PFSK-1 (cell line): ENCODE measurements at regions not wholly inside any gene's neighbourhood (a gene's known extent, or its start where the extent isn't known, plus 50 kb on each side); places are given as distances from the start of the nearest gene placed in this dataset.

ENCODE experiments used
- FOXP2 ChIP-seq: optimal IDR thresholded peaks from 2 replicates; pipeline ENCODE3; 2011; ENCODE audit warnings: borderline replicate concordance, control low read depth, inconsistent platforms; ENCODE audit not compliant: insufficient read depth; ENCODE audit errors: extremely low read length, extremely low read depth
- POLR2AphosphoS5 ChIP-seq: IDR thresholded peaks from 2 replicates; pipeline ENCODE4 v1.6.1; 2012; ENCODE audit warnings: low read depth, mild to moderate bottlenecking, control low read depth, low read length, moderate library complexity
- REST ChIP-seq, 2 experiments: IDR thresholded peaks; 2 replicates each; pipeline versions ENCODE4 v1.6.1 to v1.8.0; 2011 to 2012; ENCODE audit warnings: low read depth in 2 of 2, low read length in 2 of 2, control low read depth in 1 of 2, inconsistent platforms in 1 of 2, mild to moderate bottlenecking in 1 of 2, moderate library complexity in 1 of 2; ENCODE audit not compliant: insufficient read depth in 1 of 2
- SIN3A ChIP-seq: IDR thresholded peaks from 2 replicates; pipeline ENCODE4 v1.6.1; 2012; ENCODE audit warnings: mild to moderate bottlenecking, low read length, moderate library complexity, borderline replicate concordance; ENCODE audit not compliant: insufficient read depth
- TAF1 ChIP-seq: IDR thresholded peaks from 2 replicates; pipeline ENCODE4 v1.6.1; 2012; ENCODE audit warnings: low read length, control low read depth, borderline replicate concordance; ENCODE audit not compliant: insufficient read depth

- no peak for TF ChIP-seq TAF1
- TF ChIP-seq POLR2AphosphoS5, result no peak
- TF ChIP-seq REST (IDR thresholded peaks at IDR 0.05; ENCODE audit: insufficient read depth in 1 of 2, low read depth in 2 of 2, low read length in 2 of 2), result no peak
- no peak for TF ChIP-seq SIN3A
- no peak for TF ChIP-seq FOXP2
Observed at GRCh38 chr7:85275204-85275603, 88.3 kb upstream of the SEMA3D start.
